Amygdala (tissue), 56 donors: ENCODE measurements at regions not wholly inside any gene's neighbourhood (a gene's known extent, or its start where the extent isn't known, plus 50 kb on each side); places are given as distances from the start of the nearest gene placed in this dataset.

ENCODE experiments used
- DNase-seq, 56 donors: peaks; one replicate each; lab custom pipeline; 2025; lab: John Stamatoyannopoulos, UW

GRCh38 chr12:91575630-91576029, 393.0 kb upstream of the DCN start:
- DNase-seq = no peak

- DNase-seq = no peak
These were observed 392.4 kb upstream of the DCN start for GRCh38 chr12:91574975-91575374.

- DNase-seq = no peak
These were observed 391.8 kb upstream of the DCN start for GRCh38 chr12:91574391-91574790.

GRCh38 chr12:91572869-91573268, 390.3 kb upstream of the DCN start:
- no peak for DNase-seq

GRCh38 chr12:91567100-91567485, 384.5 kb upstream of the DCN start:
- DNase-seq = no peak

- no peak for DNase-seq
These were observed 383.9 kb upstream of the DCN start for GRCh38 chr12:91566328-91567099.

GRCh38 chr12:91565846-91566245, 383.2 kb upstream of the DCN start:
- DNase-seq = no peak

GRCh38 chr12:91565246-91565645, 382.6 kb upstream of the DCN start:
- no peak for DNase-seq

- no peak for DNase-seq
These were observed 380.6 kb upstream of the DCN start for GRCh38 chr12:91563011-91563765.

- no peak for DNase-seq
These were observed 379.9 kb upstream of the DCN start for GRCh38 chr12:91562476-91562875.

- DNase-seq = no peak
These were observed 379.3 kb upstream of the DCN start for GRCh38 chr12:91561958-91562325.

- DNase-seq = no peak
These were observed 378.8 kb upstream of the DCN start for GRCh38 chr12:91561301-91561957.

- DNase-seq = no peak
These were observed 374.3 kb upstream of the DCN start for GRCh38 chr12:91556909-91557308.

GRCh38 chr12:91555436-91556415, 373.1 kb upstream of the DCN start:
- no peak for DNase-seq

- DNase-seq = peak in 6 of 56 donors; percentile 0 to 33 (median 6)
These were observed 369.3 kb upstream of the DCN start for GRCh38 chr12:91551927-91552326.

GRCh38 chr12:91551242-91551641, 368.6 kb upstream of the DCN start:
- DNase-seq = no peak

GRCh38 chr12:91542666-91543065, 360.0 kb upstream of the DCN start:
- DNase-seq = no peak

- DNase-seq = no peak
These were observed 359.4 kb upstream of the DCN start for GRCh38 chr12:91542067-91542466.

- no peak for DNase-seq
These were observed 355.8 kb upstream of the DCN start for GRCh38 chr12:91538418-91538817.

- no peak for DNase-seq
These were observed 350.7 kb upstream of the DCN start for GRCh38 chr12:91533366-91533765.
